ENCODE measurements at regions not wholly inside any gene's neighbourhood (a gene's known extent, or its start where the extent isn't known, plus 50 kb on each side); places are given as distances from the start of the nearest gene placed in this dataset.

DNA sequence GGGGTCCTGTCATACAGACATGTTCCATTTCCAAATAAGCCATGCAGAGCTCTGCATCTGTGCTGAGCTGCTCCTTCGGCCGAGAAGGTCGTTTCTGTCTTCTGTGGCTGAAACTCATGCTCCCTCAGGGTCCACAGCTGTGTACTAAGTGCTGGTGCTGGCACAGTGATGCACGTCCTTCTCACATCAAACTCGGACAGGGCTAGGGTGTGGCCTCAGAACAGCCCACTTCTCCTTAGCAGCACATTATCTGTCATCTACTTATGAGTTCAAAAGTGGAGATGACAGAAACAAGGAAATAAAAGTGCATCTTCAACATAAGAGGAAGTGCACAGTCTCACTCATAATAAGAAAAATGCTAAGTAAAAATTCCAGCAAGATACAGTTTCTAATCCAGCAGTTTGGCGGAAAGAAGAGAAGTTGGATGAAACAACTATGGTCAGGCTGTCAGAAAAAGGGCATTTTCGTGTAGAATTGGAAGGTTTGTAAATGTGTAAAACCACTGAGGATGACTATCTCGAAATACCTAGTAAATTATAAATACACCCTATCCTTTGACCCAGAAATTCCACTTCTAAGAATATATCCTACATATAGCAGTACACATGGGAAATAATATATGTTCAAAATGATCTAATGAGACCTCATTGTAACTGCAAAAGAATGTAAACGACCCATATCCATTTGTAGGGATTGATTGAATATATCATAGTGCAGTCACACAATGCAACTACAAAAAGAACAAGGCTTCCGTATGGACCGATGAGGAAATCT, 53.7 kb upstream of the APCDD1 start:
- Histone ChIP-seq H3K36me3 (no peaks in the 10 kb centered on the region), H3K4me3 (no peak overlapping the region), H3K27me3 (no peaks in the 10 kb centered on the region), H3K9me3 (no peaks in the 10 kb centered on the region), H3K9ac (ENCODE audit: low read depth in 2 of 2, low read length in 2 of 2) (no peak overlapping the region), H3K27ac (no peak overlapping the region), H3K4me1 (no peaks in the 10 kb centered on the region)
- no peak for DNase-seq
- TF ChIP-seq, protein P1, sequence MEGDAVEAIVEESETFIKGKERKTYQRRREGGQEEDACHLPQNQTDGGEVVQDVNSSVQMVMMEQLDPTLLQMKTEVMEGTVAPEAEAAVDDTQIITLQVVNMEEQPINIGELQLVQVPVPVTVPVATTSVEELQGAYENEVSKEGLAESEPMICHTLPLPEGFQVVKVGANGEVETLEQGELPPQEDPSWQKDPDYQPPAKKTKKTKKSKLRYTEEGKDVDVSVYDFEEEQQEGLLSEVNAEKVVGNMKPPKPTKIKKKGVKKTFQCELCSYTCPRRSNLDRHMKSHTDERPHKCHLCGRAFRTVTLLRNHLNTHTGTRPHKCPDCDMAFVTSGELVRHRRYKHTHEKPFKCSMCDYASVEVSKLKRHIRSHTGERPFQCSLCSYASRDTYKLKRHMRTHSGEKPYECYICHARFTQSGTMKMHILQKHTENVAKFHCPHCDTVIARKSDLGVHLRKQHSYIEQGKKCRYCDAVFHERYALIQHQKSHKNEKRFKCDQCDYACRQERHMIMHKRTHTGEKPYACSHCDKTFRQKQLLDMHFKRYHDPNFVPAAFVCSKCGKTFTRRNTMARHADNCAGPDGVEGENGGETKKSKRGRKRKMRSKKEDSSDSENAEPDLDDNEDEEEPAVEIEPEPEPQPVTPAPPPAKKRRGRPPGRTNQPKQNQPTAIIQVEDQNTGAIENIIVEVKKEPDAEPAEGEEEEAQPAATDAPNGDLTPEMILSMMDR (IDR thresholded peaks at IDR 0.05) = no peak
- intact Hi-C loops (cut with DNase I) = no loop called here

DNA sequence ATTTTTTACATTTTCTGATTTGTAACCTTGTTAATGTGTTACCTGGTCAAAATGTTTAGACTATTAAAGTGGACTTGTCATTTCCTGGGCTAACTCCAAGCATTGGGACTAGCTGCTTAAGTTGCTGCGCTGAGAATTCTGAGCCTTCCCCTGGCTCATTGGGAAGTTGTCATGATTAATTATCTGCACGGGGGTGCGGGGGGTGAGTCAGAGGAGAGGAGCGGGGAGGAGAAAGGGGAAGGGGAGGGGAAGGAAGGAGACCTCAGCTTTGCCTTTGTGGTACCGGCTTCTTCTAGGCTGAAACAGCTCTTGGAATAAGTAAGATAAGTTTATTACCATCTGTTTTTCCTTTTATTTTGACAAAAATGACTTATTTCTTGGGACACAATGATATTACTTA, 52.9 kb upstream of the APCDD1 start:
- DNase-seq = no peak

DNA sequence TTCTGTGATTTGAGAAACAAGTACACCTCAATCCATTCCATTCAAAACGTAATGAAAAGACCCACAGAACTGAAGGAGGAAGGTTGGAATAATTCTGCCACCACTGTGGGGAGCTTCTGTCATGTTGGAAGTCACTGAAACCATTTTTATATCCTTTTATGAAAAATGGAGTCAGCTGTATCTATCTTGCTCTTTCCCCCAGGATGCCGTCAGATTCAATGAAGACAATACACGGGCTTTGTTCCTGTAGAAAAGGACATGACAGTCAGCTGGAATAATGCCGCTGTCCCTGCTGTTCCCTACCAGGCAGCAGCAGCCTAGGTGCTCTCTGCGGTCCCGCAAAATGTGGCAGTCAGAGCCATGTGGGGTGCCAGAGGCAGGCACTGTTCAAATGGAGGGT, 52.5 kb upstream of the APCDD1 start:
- Histone ChIP-seq H3K9ac (ENCODE audit: low read depth in 2 of 2, low read length in 2 of 2) (no peak overlapping the region), H3K4me3 (no peak overlapping the region), H3K9me3 (no peaks in the 10 kb centered on the region), H3K36me3 (no peaks in the 10 kb centered on the region), H3K27me3 (no peaks in the 10 kb centered on the region), H3K27ac (no peak overlapping the region), H3K4me1 (no peaks in the 10 kb centered on the region)
- intact Hi-C loops (cut with DNase I) = no loop called here
- DNase-seq = no peak
- TF ChIP-seq, protein P1 (IDR thresholded peaks at IDR 0.05) = no peak

More for the DNA sequence above, 52.9 kb upstream of the APCDD1 start:
- Histone ChIP-seq H3K27me3 (no peaks in the 10 kb centered on the region), H3K9me3 (no peaks in the 10 kb centered on the region), H3K4me1 (no peaks in the 10 kb centered on the region), H3K9ac (ENCODE audit: low read depth in 2 of 2, low read length in 2 of 2) (no peak overlapping the region), H3K36me3 (no peaks in the 10 kb centered on the region), H3K4me3 (no peak overlapping the region), H3K27ac (no peak overlapping the region)
- intact Hi-C loops (cut with DNase I) = no loop called here
- TF ChIP-seq, protein P1 (IDR thresholded peaks at IDR 0.05) = no peak

DNA sequence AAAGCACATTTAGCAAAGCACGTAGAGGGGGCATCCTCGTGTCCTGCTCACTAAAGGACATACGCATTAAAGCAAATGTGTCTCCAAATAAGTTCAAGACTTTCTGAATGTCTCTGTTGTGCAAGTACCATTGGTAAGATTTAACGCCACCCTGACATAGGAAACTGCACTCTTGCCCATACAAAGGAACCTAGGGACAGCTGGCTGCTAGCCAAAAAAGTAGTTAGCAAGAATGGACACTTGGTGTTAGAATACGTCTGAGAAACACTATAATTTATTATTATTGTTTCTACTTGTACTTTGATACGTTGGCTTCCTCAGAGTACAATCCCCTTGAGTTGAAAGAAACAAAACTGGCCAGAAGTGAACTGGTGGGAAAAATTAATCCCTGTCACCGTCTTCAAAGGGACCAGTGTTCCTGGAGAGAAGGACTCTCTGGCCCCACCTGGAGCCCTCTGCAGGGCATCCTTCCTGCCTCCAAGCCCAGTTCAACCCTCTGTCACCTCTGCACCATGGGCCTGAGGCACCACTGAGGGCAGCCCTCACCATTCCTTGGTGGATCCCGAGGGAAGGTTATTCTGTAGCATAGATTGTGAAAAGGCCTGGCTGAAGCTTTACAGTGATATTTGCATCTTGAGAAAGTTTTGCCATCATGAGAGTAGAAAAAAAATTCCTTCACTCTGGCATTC, 51.4 kb upstream of the APCDD1 start:
- H3K27me3 ChIP-seq = no peaks in the 10 kb centered on the region
- H3K9ac ChIP-seq (ENCODE audit: low read depth in 2 of 2, low read length in 2 of 2) = no peak overlapping the region
- H3K4me3 ChIP-seq = no peak overlapping the region
- no peak for DNase-seq
- H3K4me1 ChIP-seq = no peaks in the 10 kb centered on the region
- H3K27ac ChIP-seq = no peak overlapping the region
- TF ChIP-seq, protein P1 (IDR thresholded peaks at IDR 0.05) = no peak
- H3K36me3 ChIP-seq = no peaks in the 10 kb centered on the region
- intact Hi-C loops (cut with DNase I) = no loop called here
- H3K9me3 ChIP-seq = no peaks in the 10 kb centered on the region

DNA sequence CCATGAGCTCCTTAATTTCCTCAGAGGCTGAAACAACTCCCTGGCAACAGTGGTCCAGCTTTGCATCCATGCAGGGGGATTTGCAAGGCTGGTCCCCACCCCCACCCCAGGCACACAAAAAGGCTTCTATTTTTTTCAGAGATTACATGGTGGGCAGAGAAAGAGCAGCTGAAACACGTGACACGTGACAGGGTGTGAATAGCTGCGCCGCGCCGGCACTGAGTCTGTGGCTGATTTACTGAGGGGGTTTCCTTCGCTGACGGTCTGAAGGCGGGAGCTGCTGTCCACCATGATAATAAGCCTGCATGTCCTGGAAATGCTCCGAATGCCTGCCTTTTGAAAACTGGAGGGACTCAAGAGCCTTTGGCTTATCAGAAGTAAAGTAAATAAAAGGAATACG, 50.7 kb upstream of the APCDD1 start:
- no peaks in the 10 kb centered on the region for H3K9me3 ChIP-seq
- TF ChIP-seq, protein P1 (IDR thresholded peaks at IDR 0.05) = no peak
- DNase-seq = no peak
- no peak overlapping the region for H3K27ac ChIP-seq
- intact Hi-C loops (cut with DNase I) = no loop called here
- no peaks in the 10 kb centered on the region for H3K36me3 ChIP-seq
- no peaks in the 10 kb centered on the region for H3K27me3 ChIP-seq
- H3K4me3 ChIP-seq = no peak overlapping the region
- H3K4me1 ChIP-seq = no peaks in the 10 kb centered on the region
- H3K9ac ChIP-seq (ENCODE audit: low read depth in 2 of 2, low read length in 2 of 2) = no peak overlapping the region

Data from colonic mucosa (tissue), 4 donors.